ENCODE measurements at regions not wholly inside any gene's neighbourhood (a gene's known extent, or its start where the extent isn't known, plus 50 kb on each side); places are given as distances from the start of the nearest gene placed in this dataset.
A peak's percentile ranks its signal among the peaks of the same experiment; 100 is the strongest.

DNA sequence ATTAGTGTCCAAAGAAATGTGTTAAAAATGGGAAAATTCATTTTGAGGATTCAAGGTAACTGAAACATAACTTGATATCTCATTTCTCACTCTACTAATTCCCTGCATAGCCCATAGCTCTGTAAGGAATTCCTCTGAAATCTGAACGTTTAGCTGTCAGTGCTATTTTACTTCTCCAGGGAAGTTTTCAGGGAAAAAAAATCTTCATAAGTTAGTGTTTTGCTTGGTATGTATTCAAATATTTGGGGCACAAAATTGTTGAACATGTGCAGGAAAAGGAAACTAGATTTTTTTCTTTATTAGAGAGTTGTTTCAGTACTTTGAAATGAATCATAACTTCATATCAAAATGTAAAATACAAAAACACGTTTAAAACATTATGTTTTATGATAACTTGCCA, 891.4 kb downstream of the CENPC start:
- H3K4me3 ChIP-seq (ENCODE audit: low read depth, low read length), result no peak overlapping the region
- TF ChIP-seq, protein P1, sequence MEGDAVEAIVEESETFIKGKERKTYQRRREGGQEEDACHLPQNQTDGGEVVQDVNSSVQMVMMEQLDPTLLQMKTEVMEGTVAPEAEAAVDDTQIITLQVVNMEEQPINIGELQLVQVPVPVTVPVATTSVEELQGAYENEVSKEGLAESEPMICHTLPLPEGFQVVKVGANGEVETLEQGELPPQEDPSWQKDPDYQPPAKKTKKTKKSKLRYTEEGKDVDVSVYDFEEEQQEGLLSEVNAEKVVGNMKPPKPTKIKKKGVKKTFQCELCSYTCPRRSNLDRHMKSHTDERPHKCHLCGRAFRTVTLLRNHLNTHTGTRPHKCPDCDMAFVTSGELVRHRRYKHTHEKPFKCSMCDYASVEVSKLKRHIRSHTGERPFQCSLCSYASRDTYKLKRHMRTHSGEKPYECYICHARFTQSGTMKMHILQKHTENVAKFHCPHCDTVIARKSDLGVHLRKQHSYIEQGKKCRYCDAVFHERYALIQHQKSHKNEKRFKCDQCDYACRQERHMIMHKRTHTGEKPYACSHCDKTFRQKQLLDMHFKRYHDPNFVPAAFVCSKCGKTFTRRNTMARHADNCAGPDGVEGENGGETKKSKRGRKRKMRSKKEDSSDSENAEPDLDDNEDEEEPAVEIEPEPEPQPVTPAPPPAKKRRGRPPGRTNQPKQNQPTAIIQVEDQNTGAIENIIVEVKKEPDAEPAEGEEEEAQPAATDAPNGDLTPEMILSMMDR (IDR thresholded peaks at IDR 0.05; ENCODE audit: low read depth, low read length, missing control alignments), result no peak
- DNase-seq (ENCODE audit: low read depth), result no peak
- in situ Hi-C loops (cut with HindIII; ENCODE audit: low sequenced_read_pairs), result no loop called here

DNA sequence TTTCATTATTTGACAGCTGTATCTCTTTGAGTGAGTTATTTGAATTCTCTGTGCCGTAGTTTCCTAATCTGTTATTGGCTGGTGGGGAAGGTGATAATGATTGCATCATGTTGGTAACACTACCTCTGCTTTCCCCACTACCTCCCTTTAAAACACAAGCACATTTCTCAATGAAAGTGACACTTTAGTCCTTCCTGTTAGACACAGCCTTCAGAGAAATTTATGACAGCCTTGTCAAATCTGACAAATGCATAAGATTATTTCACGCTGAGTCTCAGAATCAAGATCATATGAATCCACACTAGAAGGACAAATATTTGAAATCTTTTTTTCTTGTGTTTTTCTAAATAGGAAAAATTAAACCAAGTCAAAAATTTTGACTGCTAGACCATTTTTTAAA, 896.1 kb downstream of the CENPC start:
- in situ Hi-C loops (cut with HindIII; ENCODE audit: low sequenced_read_pairs), result no loop called here
- DNase-seq (ENCODE audit: low read depth), result no peak
- TF ChIP-seq, protein P1 (IDR thresholded peaks at IDR 0.05; ENCODE audit: low read depth, low read length, missing control alignments), result no peak
- H3K4me3 ChIP-seq (ENCODE audit: low read depth, low read length), result no peak overlapping the region

DNA sequence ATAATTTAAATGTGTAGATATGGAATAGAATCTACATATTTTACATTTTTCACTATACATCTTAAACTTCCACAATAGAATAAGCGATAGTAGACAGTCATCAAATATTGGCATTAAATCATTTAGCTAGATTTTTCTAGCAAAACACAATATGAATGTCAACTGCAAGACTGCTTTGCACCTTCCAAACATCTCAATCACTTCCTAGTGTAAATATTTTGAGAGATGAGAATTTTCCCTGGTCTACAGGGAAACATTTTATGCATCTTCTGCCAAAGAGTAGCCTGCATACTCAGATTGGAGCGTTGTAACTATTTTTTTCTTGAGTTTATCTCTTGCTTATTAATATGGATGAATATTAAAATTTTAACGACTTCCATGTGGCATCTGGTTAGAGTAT, 897.4 kb downstream of the CENPC start:
- no peak overlapping the region for H3K4me3 ChIP-seq (ENCODE audit: low read depth, low read length)
- TF ChIP-seq, protein P1 (IDR thresholded peaks at IDR 0.05; ENCODE audit: low read depth, low read length, missing control alignments), result no peak
- in situ Hi-C loops (cut with HindIII; ENCODE audit: low sequenced_read_pairs), result no loop called here
- DNase-seq (ENCODE audit: low read depth), result no peak

DNA sequence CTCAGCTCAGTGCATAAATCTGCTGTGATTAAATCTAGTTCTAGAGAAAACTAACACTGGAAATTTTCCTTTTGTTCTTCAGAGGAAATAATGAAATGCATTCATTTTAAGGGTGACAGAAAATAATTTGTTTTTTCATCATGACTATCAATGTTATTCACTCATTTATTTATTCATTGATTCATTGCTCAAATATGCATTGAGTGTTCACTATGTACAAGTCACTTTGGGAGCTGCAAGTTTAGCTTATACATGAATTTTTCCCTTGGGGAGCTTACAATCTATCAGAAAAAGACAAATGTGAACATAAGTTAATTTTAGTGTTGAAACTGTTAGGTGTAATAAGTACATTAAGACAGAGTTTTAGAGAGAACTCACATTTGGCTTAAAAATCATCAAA, 897.8 kb downstream of the CENPC start:
- TF ChIP-seq, protein P1 (IDR thresholded peaks at IDR 0.05; ENCODE audit: low read depth, low read length, missing control alignments), result no peak
- in situ Hi-C loops (cut with HindIII; ENCODE audit: low sequenced_read_pairs), result no loop called here
- DNase-seq (ENCODE audit: low read depth), result no peak

DNA sequence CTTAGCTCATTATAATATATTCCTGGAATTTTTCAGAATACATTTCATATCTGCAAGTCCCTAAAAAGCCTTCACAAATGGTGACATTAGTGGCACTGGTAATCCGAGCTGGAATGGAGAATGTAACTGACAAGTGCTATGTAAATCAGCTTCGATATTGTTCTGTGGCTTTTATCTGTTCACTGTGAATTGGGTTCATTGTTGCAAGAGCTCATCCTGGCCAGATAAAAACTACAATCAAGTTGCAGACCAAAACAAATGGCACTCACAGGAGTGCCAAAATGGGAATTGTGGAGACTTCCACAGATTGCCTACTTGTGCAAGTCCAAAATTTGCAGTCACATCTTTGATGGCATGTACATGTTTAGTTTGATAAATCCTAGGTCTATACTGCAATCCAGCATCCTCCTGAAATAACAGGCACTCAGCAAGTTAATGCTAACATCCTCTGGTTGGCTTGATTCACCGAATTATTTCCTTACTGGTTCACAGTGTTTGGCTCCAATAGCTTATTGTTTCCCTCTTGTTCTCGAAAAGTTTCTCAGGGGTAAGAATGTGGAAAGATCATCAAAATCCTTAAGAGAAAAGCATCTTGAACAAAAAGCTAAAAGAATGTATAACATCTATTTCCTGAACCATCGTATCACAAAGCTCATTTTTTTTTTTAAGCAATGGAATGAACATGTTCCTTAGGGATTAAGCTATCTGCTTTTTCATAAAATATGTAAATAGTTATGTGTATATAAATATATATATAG, 904.9 kb downstream of the CENPC start:
- in situ Hi-C loops (cut with HindIII; ENCODE audit: low sequenced_read_pairs), result no loop called here
- TF ChIP-seq, protein P1 (IDR thresholded peaks at IDR 0.05; ENCODE audit: low read depth, low read length, missing control alignments), result no peak
- no peak for DNase-seq (ENCODE audit: low read depth)
- H3K4me3 ChIP-seq (ENCODE audit: low read depth, low read length), result no peak overlapping the region

More for the DNA sequence above, 897.8 kb downstream of the CENPC start:
- no peak overlapping the region for H3K4me3 ChIP-seq (ENCODE audit: low read depth, low read length)

DNA sequence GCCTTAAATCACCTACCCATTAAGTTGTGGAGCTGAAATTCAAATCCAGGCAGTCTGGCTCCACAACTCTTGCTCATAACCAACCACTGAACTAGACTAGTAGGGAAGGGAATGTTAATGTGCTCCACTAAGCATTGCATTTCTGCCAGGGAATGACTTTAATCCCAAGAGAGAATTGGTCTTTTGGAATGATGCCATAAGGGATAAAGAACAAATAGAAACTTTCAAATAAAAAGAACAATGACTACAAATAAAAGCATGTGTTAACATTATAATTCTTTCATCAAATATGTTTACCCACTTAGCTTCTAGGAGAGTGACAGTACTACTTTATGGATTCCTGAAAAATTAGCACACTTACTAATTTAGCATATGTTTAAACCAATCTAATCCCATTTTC, 905.9 kb downstream of the CENPC start:
- H3K4me3 ChIP-seq (ENCODE audit: low read depth, low read length), result no peak overlapping the region
- TF ChIP-seq, protein P1 (IDR thresholded peaks at IDR 0.05; ENCODE audit: low read depth, low read length, missing control alignments), result no peak
- DNase-seq (ENCODE audit: low read depth), result peak; percentile 11
- in situ Hi-C loops (cut with HindIII; ENCODE audit: low sequenced_read_pairs), result no loop called here

Measured in astrocyte of the cerebellum (primary cell).